ENCODE measurements at regions not wholly inside any gene's neighbourhood (a gene's known extent, or its start where the extent isn't known, plus 50 kb on each side); places are given as distances from the start of the nearest gene placed in this dataset.

DNA sequence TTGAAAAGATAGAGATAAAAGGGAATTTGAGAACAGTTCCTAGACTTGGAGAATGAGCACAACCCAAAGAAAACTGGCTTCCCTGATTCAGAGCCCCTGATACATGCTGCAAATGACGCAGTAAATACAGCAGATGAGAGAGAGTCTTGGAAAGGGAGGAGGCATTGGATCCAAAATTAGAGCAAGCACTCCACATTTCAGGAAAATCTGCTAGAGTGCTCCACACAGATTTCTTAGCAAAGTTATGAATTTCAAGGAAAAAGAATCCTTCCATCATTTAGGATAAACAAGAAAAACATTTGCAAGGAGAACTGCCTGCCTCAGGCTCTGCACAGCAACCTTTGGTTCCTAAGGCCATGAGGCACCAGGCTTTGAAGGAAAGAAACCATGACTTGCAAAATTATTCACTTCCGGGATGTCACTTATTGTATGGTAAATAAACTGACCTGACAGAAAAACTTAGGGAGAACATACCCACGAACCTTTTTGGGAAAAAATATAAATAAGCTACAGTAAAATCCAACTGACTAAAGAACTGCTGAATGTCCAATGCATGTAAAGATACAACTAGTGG lies 89.8 kb upstream of the RTL6 start:
- H3K9me1 ChIP-seq (ENCODE audit: control insufficient read depth, insufficient read depth, low read length), result no peaks in the 10 kb centered on the region
- no peak overlapping the region for H3K4me3 ChIP-seq
- no peak overlapping the region for H3K27ac ChIP-seq (ENCODE audit: extremely low read depth, low read depth, low read length)
- no peaks in the 10 kb centered on the region for H3K79me2 ChIP-seq (ENCODE audit: control insufficient read depth, insufficient read depth, low read length)
- peaks cover 0 to 35% of the 10 kb centered on the region in 2 experiments; a peak in 2 of 5 replicates for H3K27me3 ChIP-seq (ENCODE audit: control insufficient read depth in 2 of 2, insufficient read depth in 2 of 2, low read length in 2 of 2)
- no peak overlapping the region for H3K9ac ChIP-seq (ENCODE audit: insufficient read depth in 1 of 2, low read depth in 2 of 2, low read length in 2 of 2)
- DNase-seq (ENCODE audit: extremely low read depth in 1 of 4, low spot score in 3 of 4) (peak in 1 of 4 experiments; percentile 15), ATAC-seq (no peak), FAIRE-seq (no peak)
- in situ Hi-C loops (cut with MboI) (no loop called here), intact Hi-C loops (cut with micrococcal nuclease) (no loop called here)
- no peaks in the 10 kb centered on the region for H3K4me1 ChIP-seq (replicated peaks in 1 of 2; ENCODE audit: control insufficient read depth in 2 of 2, insufficient read depth in 2 of 2, low read length in 2 of 2)
- no peaks in the 10 kb centered on the region for H4K20me1 ChIP-seq (replicated peaks; ENCODE audit: control insufficient read depth, insufficient read depth, low read length)
- no peaks in the 10 kb centered on the region for H3K9me3 ChIP-seq (replicated peaks; ENCODE audit: control insufficient read depth, insufficient read depth, low read depth, low read length)
- 7% methylated on average over 3 of the region's 3 CpGs for WGBS (ENCODE audit: insufficient coverage, low coverage, missing lambda C conversion rate)
- CTCF ChIA-PET (ENCODE audit: low intra/inter-chr PET ratio), result no interaction called here
- POLR2A ChIA-PET, result no interaction called here
- no peaks in the 10 kb centered on the region for H3K36me3 ChIP-seq (ENCODE audit: control insufficient read depth, insufficient read depth, low read length)
- no peak for TF ChIP-seq FOS (IDR thresholded peaks at IDR 0.05; ENCODE audit: extremely low read depth, insufficient read length)
- no peak for TF ChIP-seq NR2C2 (CRISPR knock-in tag; IDR thresholded peaks at IDR 0.05)
- TF ChIP-seq NR2C2 (tag; IDR thresholded peaks at IDR 0.05), result 0 out of 2 replicates have a peak, but pooled peaks have one; percentile 31
- peak; percentile 60 for TF ChIP-seq L3MBTL2 (IDR thresholded peaks at IDR 0.05)
- TF ChIP-seq ZNF316 (IDR thresholded peaks at IDR 0.05), result peak; percentile 77
- peak; percentile 22; the same call in 1 of the 2 replicates for TF ChIP-seq MAFK (IDR thresholded peaks at IDR 0.05; ENCODE audit: low read length)
- peak; percentile 50; the same call in 1 of the 2 replicates for TF ChIP-seq MAFF (IDR thresholded peaks at IDR 0.05; ENCODE audit: low read length)
- peak; percentile 80 for TF ChIP-seq MAFG (tag; conservative IDR thresholded peaks at IDR 0.05)
- TF ChIP-seq, protein P1, sequence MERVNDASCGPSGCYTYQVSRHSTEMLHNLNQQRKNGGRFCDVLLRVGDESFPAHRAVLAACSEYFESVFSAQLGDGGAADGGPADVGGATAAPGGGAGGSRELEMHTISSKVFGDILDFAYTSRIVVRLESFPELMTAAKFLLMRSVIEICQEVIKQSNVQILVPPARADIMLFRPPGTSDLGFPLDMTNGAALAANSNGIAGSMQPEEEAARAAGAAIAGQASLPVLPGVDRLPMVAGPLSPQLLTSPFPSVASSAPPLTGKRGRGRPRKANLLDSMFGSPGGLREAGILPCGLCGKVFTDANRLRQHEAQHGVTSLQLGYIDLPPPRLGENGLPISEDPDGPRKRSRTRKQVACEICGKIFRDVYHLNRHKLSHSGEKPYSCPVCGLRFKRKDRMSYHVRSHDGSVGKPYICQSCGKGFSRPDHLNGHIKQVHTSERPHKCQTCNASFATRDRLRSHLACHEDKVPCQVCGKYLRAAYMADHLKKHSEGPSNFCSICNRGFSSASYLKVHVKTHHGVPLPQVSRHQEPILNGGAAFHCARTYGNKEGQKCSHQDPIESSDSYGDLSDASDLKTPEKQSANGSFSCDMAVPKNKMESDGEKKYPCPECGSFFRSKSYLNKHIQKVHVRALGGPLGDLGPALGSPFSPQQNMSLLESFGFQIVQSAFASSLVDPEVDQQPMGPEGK (CRISPR knock-in tag; IDR thresholded peaks at IDR 0.05; ENCODE audit: borderline replicate concordance), result no peak
- TF ChIP-seq RBM17 (IDR thresholded peaks at IDR 0.05; ENCODE audit: borderline replicate concordance, low read depth, low read length), result no peak
- peak; percentile 49; the same call in 1 of the 2 replicates for TF ChIP-seq NFE2 (IDR thresholded peaks at IDR 0.05; ENCODE audit: low read depth)
- TF ChIP-seq HMG20A (CRISPR knock-in tag; conservative IDR thresholded peaks at IDR 0.05), result no peak
- peak; percentile 71 for TF ChIP-seq C11orf30 (IDR thresholded peaks at IDR 0.05; ENCODE audit: low read depth)
- 0 out of 2 replicates have a peak, but pooled peaks have one; percentile 42 for TF ChIP-seq NFE2L1 (tag; IDR thresholded peaks at IDR 0.05; ENCODE audit: borderline replicate concordance, low read depth)
- H2AFZ ChIP-seq (ENCODE audit: low read depth, low read length), result no peak overlapping the region
- BruUV-seq (replicated peaks), result no TSS peak
- no peak overlapping the region for H3K4me2 ChIP-seq (ENCODE audit: insufficient read depth, low read length)

All from K562 (cell line).